H1 (cell line): ENCODE measurements at regions not wholly inside any gene's neighbourhood (a gene's known extent, or its start where the extent isn't known, plus 50 kb on each side); places are given as distances from the start of the nearest gene placed in this dataset.

Experiments
- CTCF ChIA-PET: fragments of 300-600 bp; sonication (Branson Sonifier 250); formaldehyde crosslinking; loops from one replicate; lab custom pipeline; 2021; ENCODE audit not compliant: partially characterized antibody; lab: Charles Lee
- POLR2A ChIA-PET: fragments of 300-600 bp; sonication (Branson Sonifier 250); formaldehyde crosslinking; loops from one replicate; lab custom pipeline; 2021; ENCODE audit warnings: inconsistent platforms; ENCODE audit not compliant: partially characterized antibody; lab: Charles Lee
- DNase-seq, 2 experiments: peaks; one replicate each; pipeline versions ENCODE4 v3.0.0 to v3.0.0-alpha.2; 2010 to 2022; ENCODE audit warnings: low spot score in 2 of 2, low read depth in 1 of 2, mixed read lengths in 1 of 2
- FAIRE-seq: peaks from 2 replicates; lab custom pipeline; 2011; peaks lifted over from hg19 to GRCh38; lab: Jason Lieb, UNC
- H2AFZ ChIP-seq: 2 replicates; pipeline ENCODE4 v1.8.1; 2012; ENCODE audit warnings: low read length, inconsistent platforms
- H2AK5ac ChIP-seq: 2 replicates; pipeline ENCODE4 v1.6.1; 2013; ENCODE audit warnings: low read depth, low read length
- H2BK120ac ChIP-seq: replicated peaks from 2 replicates; pipeline ENCODE3; 2013; ENCODE audit warnings: low read depth, low read length, inconsistent platforms
- H2BK12ac ChIP-seq: 2 replicates; pipeline ENCODE4 v1.6.1; 2013; ENCODE audit warnings: low read depth, low read length
- H2BK15ac ChIP-seq: 2 replicates; pipeline ENCODE4 v1.6.1; 2013; ENCODE audit warnings: low read length
- H2BK20ac ChIP-seq: 2 replicates; pipeline ENCODE4 v1.6.1; 2013; ENCODE audit warnings: low read length
- H2BK5ac ChIP-seq: 2 replicates; pipeline ENCODE4 v1.6.1; 2013; ENCODE audit warnings: low read depth, low read length
- H3K14ac ChIP-seq: 2 replicates; pipeline ENCODE4 v1.6.1; 2013; ENCODE audit warnings: inconsistent platforms; ENCODE audit not compliant: insufficient read length
- H3K18ac ChIP-seq: 2 replicates; pipeline ENCODE4 v1.6.1; 2013; ENCODE audit warnings: low read length; ENCODE audit errors: extremely low read depth
- H3K23ac ChIP-seq: 2 replicates; pipeline ENCODE4 v1.6.1; 2013; ENCODE audit warnings: inconsistent platforms; ENCODE audit not compliant: insufficient read length
- H3K23me2 ChIP-seq: 2 replicates; pipeline ENCODE4 v1.6.1; 2013; ENCODE audit warnings: low read depth, low read length
- H3K27ac ChIP-seq: 2 replicates; pipeline ENCODE4 v1.6.1; 2011; ENCODE audit warnings: low read depth, low read length, inconsistent platforms
- H3K27me3 ChIP-seq, 4 experiments: replicated peaks in 1 of 4; 1 replicate in 1 of 4; 2 replicates in 3 of 4; pipeline versions ENCODE4 v1.6.1 to v1.8.1; 2011 to 2013; ENCODE audit warnings: low read length in 3 of 4, mild to moderate bottlenecking in 3 of 4, inconsistent platforms in 2 of 4, mixed read lengths in 2 of 4, moderate library complexity in 1 of 4; ENCODE audit not compliant: control insufficient read depth in 3 of 4, insufficient read depth in 3 of 4; ENCODE audit errors: extremely low read depth in 1 of 4
- H3K36me3 ChIP-seq, 4 experiments: 2 replicates each; pipeline versions ENCODE4 v1.6.1 to v1.8.1; 2011 to 2013; ENCODE audit warnings: mild to moderate bottlenecking in 4 of 4, low read length in 3 of 4, moderate library complexity in 2 of 4, control low read depth in 1 of 4, inconsistent platforms in 1 of 4; ENCODE audit not compliant: insufficient read depth in 4 of 4, control insufficient read depth in 2 of 4
- H3K4ac ChIP-seq: replicated peaks from 2 replicates; pipeline ENCODE3; 2013; ENCODE audit warnings: low read length, low read depth, mixed read lengths, inconsistent platforms; ENCODE audit not compliant: insufficient read length
- H3K4me1 ChIP-seq, 4 experiments: replicated peaks in 1 of 4; 1 replicate in 1 of 4; 2 replicates in 3 of 4; pipeline versions ENCODE4 v1.6.1 to v1.8.1; 2011 to 2013; ENCODE audit warnings: low read length in 3 of 4, inconsistent platforms in 2 of 4, mixed read lengths in 1 of 4; ENCODE audit not compliant: insufficient read depth in 4 of 4, control insufficient read depth in 3 of 4
- H3K4me2 ChIP-seq, 2 experiments: 2 replicates each; pipeline versions ENCODE4 v1.6.1 to v1.8.1; 2011 to 2013; ENCODE audit warnings: low read depth in 2 of 2, low read length in 2 of 2, control low read depth in 1 of 2, inconsistent platforms in 1 of 2, mild to moderate bottlenecking in 1 of 2; ENCODE audit not compliant: insufficient read depth in 1 of 2
- H3K4me3 ChIP-seq, 4 experiments: fragments of 200-600, 300-600 bp in 1 of 4; sonication (generic), shearing (Covaris generic), sonication (Bioruptor Twin) in 1 of 4; 2 replicates each; pipeline versions ENCODE4 v1.5.1 to v1.8.1; 2011 to 2016; ENCODE audit warnings: low read length in 4 of 4, low read depth in 3 of 4, control low read depth in 2 of 4, inconsistent platforms in 2 of 4, mild to moderate bottlenecking in 2 of 4, mixed read lengths in 1 of 4, moderate library complexity in 1 of 4; ENCODE audit not compliant: insufficient read depth in 2 of 4; ENCODE audit errors: extremely low read depth in 1 of 4
- H3K56ac ChIP-seq: replicated peaks from 2 replicates; pipeline ENCODE3; 2013; ENCODE audit warnings: low read depth, mild to moderate bottlenecking, mixed read lengths, low read length, inconsistent platforms; ENCODE audit not compliant: insufficient read length
- H3K79me1 ChIP-seq: 2 replicates; pipeline ENCODE4 v1.6.1; 2013; ENCODE audit warnings: low read depth, low read length, control low read depth
- H3K79me2 ChIP-seq, 2 experiments: 2 replicates each; pipeline versions ENCODE4 v1.6.1 to v1.8.1; 2012 to 2013; ENCODE audit warnings: low read length in 2 of 2, mild to moderate bottlenecking in 2 of 2, inconsistent platforms in 1 of 2; ENCODE audit not compliant: insufficient read depth in 2 of 2, control insufficient read depth in 1 of 2
- H3K9ac ChIP-seq, 4 experiments: replicated peaks in 1 of 4; 1 replicate in 1 of 4; 2 replicates in 3 of 4; pipeline versions ENCODE4 v1.6.1 to v1.8.1; 2011 to 2013; ENCODE audit warnings: low read depth in 3 of 4, low read length in 3 of 4, control low read depth in 2 of 4, mild to moderate bottlenecking in 2 of 4, moderate library complexity in 2 of 4, inconsistent platforms in 1 of 4; ENCODE audit errors: extremely low read depth in 1 of 4
- H3K9me3 ChIP-seq, 2 experiments: 2 replicates each; pipeline versions ENCODE4 v1.6.1 to v1.8.1; 2012 to 2013; ENCODE audit warnings: mild to moderate bottlenecking in 2 of 2, moderate library complexity in 2 of 2, control low read depth in 1 of 2, inconsistent platforms in 1 of 2, low read depth in 1 of 2, low read length in 1 of 2, mixed read lengths in 1 of 2; ENCODE audit not compliant: insufficient read depth in 2 of 2
- H4K20me1 ChIP-seq, 2 experiments: replicated peaks in 1 of 2; 2 replicates each; pipeline versions ENCODE3 to v1.8.1; 2011 to 2013; ENCODE audit warnings: inconsistent platforms in 2 of 2, low read length in 2 of 2, mild to moderate bottlenecking in 1 of 2; ENCODE audit not compliant: insufficient read depth in 2 of 2, control insufficient read depth in 1 of 2
- H4K5ac ChIP-seq: 2 replicates; pipeline ENCODE4 v1.6.1; 2013; ENCODE audit warnings: low read length, low read depth, mixed read lengths, inconsistent platforms; ENCODE audit not compliant: insufficient read length
- H4K8ac ChIP-seq: 2 replicates; pipeline ENCODE4 v1.8.0; 2013; ENCODE audit warnings: mild to moderate bottlenecking, moderate library complexity, low read length, inconsistent platforms; ENCODE audit not compliant: insufficient read depth; ENCODE audit errors: extremely low read depth
- H4K91ac ChIP-seq: replicated peaks from 2 replicates; pipeline ENCODE3; 2013; ENCODE audit warnings: low read length, mixed read lengths, inconsistent platforms; ENCODE audit not compliant: insufficient read length
- BACH1 ChIP-seq: IDR thresholded peaks from 2 replicates; pipeline ENCODE4 v1.6.1; 2012; ENCODE audit warnings: low read length, improper control_type of control experiment
- CBX5 ChIP-seq: fragments of 300-800, 300-1000 bp; sonication (generic); IDR thresholded peaks from 2 replicates; pipeline ENCODE4 v1.7.1; 2016; ENCODE audit warnings: antibody characterized with exemption, low read length, low read depth
- CHD1 ChIP-seq: IDR thresholded peaks from 2 replicates; pipeline ENCODE4 v1.6.1; 2012; ENCODE audit warnings: low read depth, low read length, improper control_type of control experiment
- CHD2 ChIP-seq: IDR thresholded peaks from 2 replicates; pipeline ENCODE4 v1.6.1; 2012; ENCODE audit warnings: low read length, improper control_type of control experiment
- CREB1 ChIP-seq: IDR thresholded peaks from 2 replicates; pipeline ENCODE4 v1.6.1; 2012; ENCODE audit warnings: inconsistent platforms
- EGR1 ChIP-seq: IDR thresholded peaks from 2 replicates; pipeline ENCODE4 v1.6.1; 2011; ENCODE audit warnings: low read depth, low read length, borderline replicate concordance
- EZH2 ChIP-seq: fragments of 200-600 bp; sonication (generic); IDR thresholded peaks from 2 replicates; pipeline ENCODE4 v1.7.1; 2012; ENCODE audit warnings: low read depth, mild to moderate bottlenecking, moderate library complexity, low read length, inconsistent platforms; ENCODE audit not compliant: severe bottlenecking
- PHF8 ChIP-seq: fragments of 200-600 bp; sonication (generic); conservative IDR thresholded peaks from 2 replicates; pipeline ENCODE4 v1.7.1; 2012; ENCODE audit warnings: low read depth, mild to moderate bottlenecking, inconsistent platforms, low read length, moderate library complexity
- POLR2A ChIP-seq, 2 experiments: IDR thresholded peaks; 1 replicate in 1 of 2; 2 replicates in 1 of 2; pipeline ENCODE4 v1.6.1; 2011; ENCODE audit warnings: low read depth in 2 of 2, low read length in 2 of 2, mild to moderate bottlenecking in 2 of 2; ENCODE audit errors: control extremely low read depth in 1 of 2
- SP2 ChIP-seq: IDR thresholded peaks from 2 replicates; pipeline ENCODE4 v1.6.1; 2012; ENCODE audit warnings: mild to moderate bottlenecking, low read length, inconsistent platforms
- TEAD4 ChIP-seq: IDR thresholded peaks from 2 replicates; pipeline ENCODE4 v1.6.1; 2012; ENCODE audit warnings: low read depth, low read length, inconsistent platforms, mixed read lengths
- USF2 ChIP-seq: IDR thresholded peaks from 2 replicates; pipeline ENCODE4 v1.6.1; 2011; ENCODE audit warnings: low read length, improper control_type of control experiment
- WGBS, 2 experiments: shearing (Covaris generic) in 1 of 2; methylation state at CpG; one replicate each; pipeline versions ENCODE4 v1.1.6 to v1.1.7; 2013 to 2015; ENCODE audit warnings: low lambda C conversion rate in 2 of 2, mixed read lengths in 2 of 2, inconsistent platforms in 1 of 2, low coverage in 1 of 2, missing lambda C conversion rate in 1 of 2; ENCODE audit not compliant: insufficient replicate concordance in 2 of 2, insufficient coverage in 1 of 2, insufficient read length in 1 of 2; ENCODE audit errors: extremely low coverage in 1 of 2, missing lambda C conversion rate in 1 of 2; 5-methylcytosine and 5-hydroxymethylcytosine counted together

GRCh38 chr6:166739976-166740318 is 112.9 kb upstream of the RPS6KA2 start:
- Histone ChIP-seq H2AFZ (no peak overlapping the region), H4K91ac (no peak overlapping the region), H3K79me2 (no peaks in the 10 kb centered on the region), H3K9me3 (0 out of 4 replicates have a peak, but pooled peaks cover 0 to 6% of the 10 kb centered on the region in 2 experiments), H2BK20ac (no peak overlapping the region), H3K23me2 (no peaks in the 10 kb centered on the region), H3K4me1 (peaks cover 0 to 6% (median 1%) of the 10 kb centered on the region in 4 experiments; a peak in 2 of 7 replicates), H3K79me1 (no peaks in the 10 kb centered on the region), H3K4me2 (no peak overlapping the region), H3K27me3 (no peaks in the 10 kb centered on the region), H4K5ac (no peak overlapping the region), H2AK5ac (no peak overlapping the region; the same call in 1 of the 2 replicates), H2BK12ac (no peak overlapping the region), H4K8ac (no peak overlapping the region), H3K27ac (no peak overlapping the region), H3K9ac (no peak overlapping the region), H3K23ac (no peak overlapping the region), H3K36me3 (no peaks in the 10 kb centered on the region), H3K14ac (no peak overlapping the region), H3K4me3 (no peak overlapping the region), H3K4ac (no peak overlapping the region), H4K20me1 (peaks cover 0 to 2% of the 10 kb centered on the region in 2 experiments), H2BK120ac (no peak overlapping the region), H2BK15ac (no peak overlapping the region), H3K18ac (no peak overlapping the region), H3K56ac (no peak overlapping the region), H2BK5ac (no peak overlapping the region)
- FAIRE-seq (no peak), DNase-seq (no peak)
- ChIA-PET CTCF (interaction anchor here (1.0 to 2.4 kb wide), 8 partner anchors 8 to 47 kb away, joined by 3 to 12 read pairs (median 5); no protein-coding TSS in a partner anchor), POLR2A (interaction anchor here (1.1 kb wide), 1 partner anchor 24 kb away, joined by 3 read pairs; no protein-coding TSS in a partner anchor)
- WGBS, 2 experiments: 78% methylated on average over 1 of the region's 1 CpG; no CpG with 5 or more reads in 1 of the 2 experiments
- no peak for TF ChIP-seq CHD2
- TF ChIP-seq EZH2: no peak
- no peak for TF ChIP-seq USF2
- no peak for TF ChIP-seq PHF8
- TF ChIP-seq BACH1: no peak
- no peak for TF ChIP-seq POLR2A (IDR thresholded peaks at IDR 0.05; ENCODE audit: control extremely low read depth in 1 of 2, low read depth in 2 of 2, low read length in 2 of 2)
- no peak for TF ChIP-seq CBX5
- TF ChIP-seq CHD1: no peak
- TF ChIP-seq EGR1: no peak
- no peak for TF ChIP-seq SP2
- no peak for TF ChIP-seq TEAD4
- TF ChIP-seq CREB1: no peak
